ENCODE measurements at regions not wholly inside any gene's neighbourhood (a gene's known extent, or its start where the extent isn't known, plus 50 kb on each side); places are given as distances from the start of the nearest gene placed in this dataset.

DNA sequence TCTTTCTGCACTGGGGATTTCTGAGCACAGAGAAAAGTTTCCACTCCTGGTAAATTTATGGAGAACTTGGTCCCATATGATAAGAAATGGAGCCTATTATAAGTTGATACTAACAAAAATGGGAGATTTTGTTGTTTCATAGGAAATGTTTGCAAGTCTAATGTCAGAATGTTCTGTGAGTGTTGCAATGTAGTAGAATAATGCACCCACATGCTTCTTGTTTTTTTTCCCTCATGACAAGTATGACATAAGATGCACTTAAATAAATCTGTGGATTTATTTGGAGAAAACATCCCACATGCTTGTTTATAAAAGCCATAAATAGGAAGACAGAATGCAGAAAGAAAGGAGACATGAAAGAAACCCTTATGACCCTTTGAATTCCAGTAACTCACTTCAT is 50.8 kb upstream of the KCNJ6 start:
- TF ChIP-seq CTCF (IDR thresholded peaks at IDR 0.05) (no peak), POLR2A (IDR thresholded peaks at IDR 0.05) (no peak)

Data from heart left ventricle (tissue), 13 donors.